IPS DF 4.7 (cell line): ENCODE measurements at regions not wholly inside any gene's neighbourhood (a gene's known extent, or its start where the extent isn't known, plus 50 kb on each side); places are given as distances from the start of the nearest gene placed in this dataset.
"Not testable (repeated sequence)": the region's sequence is repeated elsewhere in the genome, so short reads cannot be mapped to it uniquely, and the experiment has no call there.

Experiments used
- DNase-seq: peaks from one replicate; pipeline ENCODE4 v3.0.0-alpha.2; 2013; ENCODE audit warnings: low spot score; ENCODE audit errors: extremely low read depth

DNA sequence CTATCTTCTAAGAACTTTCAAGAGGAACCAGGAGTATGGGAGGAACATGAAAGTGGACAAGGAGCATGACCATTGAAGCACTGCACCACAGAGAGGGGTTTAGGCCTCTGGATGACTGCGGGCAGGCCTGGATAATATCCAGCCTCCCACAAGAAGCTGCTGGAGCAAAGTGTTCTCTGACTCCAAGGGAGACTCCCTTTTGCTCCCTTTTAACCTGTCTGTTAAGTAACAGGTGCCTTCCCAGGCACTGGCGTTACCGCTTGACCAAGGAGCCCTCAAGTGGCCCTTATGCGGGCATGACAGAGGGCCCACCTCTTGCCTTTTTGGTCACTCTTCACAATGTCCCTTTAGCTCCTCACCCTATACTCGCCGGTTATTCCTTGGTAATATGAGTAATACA lies 666.2 kb downstream of the SLITRK6 start:
- DNase-seq, result no peak

- not testable (repeated sequence) for DNase-seq
These were observed 675.7 kb downstream of the SLITRK6 start for GRCh38 chr13:85123501-85123900.

GRCh38 chr13:85108356-85108755 lies 690.9 kb downstream of the SLITRK6 start:
- DNase-seq, result no peak

GRCh38 chr13:85099245-85099644 lies 700.0 kb downstream of the SLITRK6 start:
- no peak for DNase-seq

DNA sequence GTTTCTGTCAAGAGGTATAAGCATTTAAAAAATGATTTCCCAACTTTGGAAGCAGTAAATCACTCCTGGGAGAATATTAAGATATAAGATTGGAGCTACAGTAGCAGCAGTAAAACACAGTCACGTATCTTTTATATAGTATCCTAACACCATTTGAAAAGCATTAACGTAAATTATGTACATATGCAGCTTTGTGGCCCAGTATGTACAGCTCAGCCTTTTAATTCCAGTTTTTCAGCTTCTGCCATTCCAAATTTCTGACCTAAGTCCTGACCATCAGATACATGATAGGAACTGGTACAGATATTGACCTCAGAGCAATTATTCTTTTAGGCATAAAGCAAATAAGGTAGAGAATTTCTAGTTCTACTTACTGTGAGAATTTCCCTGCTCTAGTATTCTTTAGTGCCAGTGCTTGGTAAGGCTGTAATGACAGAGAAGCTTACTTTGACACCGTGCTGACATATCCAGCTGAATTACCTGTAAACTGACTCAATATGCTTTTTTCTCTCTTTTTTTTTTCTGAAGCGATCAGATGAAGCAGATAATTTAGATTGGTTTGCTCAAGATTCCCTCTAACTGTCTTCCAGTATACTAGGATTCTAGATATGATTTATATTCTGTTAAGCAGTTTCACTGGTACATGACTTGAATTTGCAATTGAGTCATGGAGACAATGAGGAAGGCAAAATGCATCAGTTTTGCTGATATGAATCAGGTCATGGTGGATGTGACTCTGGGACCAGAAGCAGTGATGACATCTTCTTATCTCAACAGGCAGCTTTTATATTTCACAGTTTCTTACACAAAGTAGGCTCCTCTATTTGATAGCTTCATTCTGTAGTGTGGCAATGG lies 703.6 kb downstream of the SLITRK6 start:
- DNase-seq, result no peak

GRCh38 chr13:85093808-85094207 lies 705.4 kb downstream of the SLITRK6 start:
- DNase-seq, result no peak

DNA sequence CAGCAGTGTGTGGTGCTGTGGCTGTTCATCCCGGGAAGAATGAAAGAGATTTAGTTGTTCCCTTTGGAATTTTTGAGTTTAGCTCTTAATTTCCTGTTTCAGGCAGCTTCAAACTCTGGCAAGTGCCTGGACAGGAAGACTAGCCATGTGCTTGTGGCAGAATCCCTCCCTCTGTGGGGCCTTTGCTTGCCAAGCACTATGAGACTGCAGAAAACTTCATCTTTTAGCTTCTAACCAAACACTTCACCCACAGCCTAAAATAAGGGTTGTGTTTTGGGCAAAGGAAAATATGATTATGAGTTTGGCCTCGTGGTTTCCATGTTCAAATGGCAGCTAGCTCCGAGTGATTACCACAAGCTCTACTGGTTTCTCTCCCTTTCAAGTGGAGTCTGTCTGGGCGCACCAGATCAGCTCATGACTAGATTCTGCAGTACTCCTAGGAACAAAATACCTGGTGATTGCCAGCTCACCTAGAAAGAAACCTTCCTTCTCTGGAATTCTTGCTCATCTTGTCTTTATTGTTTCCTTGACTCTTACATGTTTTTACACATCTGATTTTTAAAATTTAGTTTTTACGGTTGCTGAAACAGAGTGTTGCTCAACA lies 707.5 kb downstream of the SLITRK6 start:
- no peak for DNase-seq

DNA sequence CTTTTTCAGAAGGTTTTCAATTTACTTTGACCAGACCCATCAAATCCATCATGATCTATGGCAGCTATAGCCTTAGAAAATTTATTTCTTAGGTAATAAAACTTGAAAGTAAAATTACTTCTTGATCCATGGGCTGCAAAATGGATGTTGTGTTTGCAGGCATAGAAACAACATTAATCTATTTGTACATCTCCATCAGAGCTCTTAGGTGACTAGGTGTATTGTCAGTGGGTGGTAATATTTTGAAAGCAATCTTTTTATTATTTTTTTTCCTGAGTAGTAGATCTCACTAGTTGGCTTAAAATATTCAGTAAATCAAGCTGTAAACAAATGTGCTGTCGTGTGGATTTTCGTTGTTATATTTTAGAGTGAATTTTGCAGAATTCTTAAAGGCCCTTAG lies 710.0 kb downstream of the SLITRK6 start:
- no peak for DNase-seq

DNA sequence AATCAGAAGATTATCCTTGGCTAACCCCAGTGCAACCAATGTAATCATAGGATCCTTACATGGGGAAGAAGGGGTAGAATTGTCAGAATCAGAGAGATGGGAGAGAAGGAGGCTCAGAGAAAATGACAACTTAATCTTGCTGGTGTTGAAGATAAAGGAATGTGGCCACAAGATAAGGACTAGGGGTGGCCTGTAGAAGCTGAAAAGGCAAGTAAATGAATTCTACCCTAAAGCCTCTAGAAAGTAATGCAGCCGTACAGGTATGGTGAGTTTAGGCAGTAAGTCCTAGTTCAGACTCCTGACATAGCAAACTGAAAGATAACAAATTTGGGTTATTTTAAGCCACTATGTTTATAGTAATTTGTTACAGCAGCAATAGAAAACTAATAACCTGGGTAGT lies 718.5 kb downstream of the SLITRK6 start:
- DNase-seq, result no peak

- DNase-seq, result no peak
These were observed 722.9 kb downstream of the SLITRK6 start for GRCh38 chr13:85076343-85076742.

DNA sequence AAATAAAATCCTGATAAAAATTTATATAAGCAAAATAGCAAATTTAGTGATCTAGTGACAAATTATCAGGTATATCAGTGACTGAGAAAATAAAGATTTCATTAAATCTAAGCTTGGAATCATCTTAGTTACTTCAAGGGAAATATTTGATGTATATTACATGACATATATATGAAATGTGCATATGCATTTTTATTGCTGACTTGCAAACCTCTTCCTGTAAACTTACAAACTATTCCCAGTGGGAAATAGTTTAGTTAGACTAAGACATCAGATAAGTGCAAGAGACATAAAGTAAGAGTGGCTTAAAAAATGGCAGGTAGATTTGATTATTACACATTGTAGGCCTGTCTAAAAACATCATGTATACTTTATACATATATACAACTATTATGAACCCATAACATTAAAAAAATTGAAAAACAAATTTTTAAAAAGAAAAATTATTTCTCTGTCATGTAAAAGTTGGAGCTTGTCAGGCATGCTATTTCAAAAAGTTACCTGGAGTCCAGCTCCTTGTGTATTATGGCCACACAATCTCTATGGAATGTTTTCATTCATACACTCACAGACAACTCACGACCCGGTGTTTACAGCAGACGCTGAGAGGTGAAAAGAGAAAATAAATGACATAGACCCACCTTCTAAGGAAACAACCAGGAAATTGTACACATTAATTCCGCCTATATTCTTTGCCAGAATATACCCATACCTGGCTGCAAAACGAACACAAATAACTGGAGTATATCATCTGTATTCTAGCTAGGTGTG lies 724.5 kb downstream of the SLITRK6 start:
- DNase-seq, result no peak

- DNase-seq, result no peak
These were observed 731.0 kb downstream of the SLITRK6 start for GRCh38 chr13:85068231-85068630.

- no peak for DNase-seq
These were observed 759.0 kb downstream of the SLITRK6 start for GRCh38 chr13:85040215-85040614.

DNA sequence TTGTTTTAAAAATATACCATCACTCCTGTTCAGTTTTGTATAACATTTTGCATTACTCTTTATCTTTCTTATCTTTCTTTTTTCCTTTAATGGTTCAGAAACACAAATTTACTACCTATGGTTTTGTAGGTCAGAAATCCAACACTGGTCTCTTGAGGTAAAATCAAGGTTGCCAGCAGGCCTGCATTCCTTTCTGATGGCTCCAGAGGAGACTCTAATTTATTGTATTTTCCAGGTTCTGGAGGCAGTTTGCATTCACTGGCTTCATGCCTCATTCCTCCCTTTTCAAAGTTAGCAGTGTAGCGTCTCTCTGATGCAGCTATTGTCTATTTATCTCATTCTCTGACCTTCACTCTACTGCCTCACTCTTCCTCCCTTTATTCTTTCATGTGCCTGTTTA lies 767.4 kb downstream of the SLITRK6 start:
- no peak for DNase-seq

DNA sequence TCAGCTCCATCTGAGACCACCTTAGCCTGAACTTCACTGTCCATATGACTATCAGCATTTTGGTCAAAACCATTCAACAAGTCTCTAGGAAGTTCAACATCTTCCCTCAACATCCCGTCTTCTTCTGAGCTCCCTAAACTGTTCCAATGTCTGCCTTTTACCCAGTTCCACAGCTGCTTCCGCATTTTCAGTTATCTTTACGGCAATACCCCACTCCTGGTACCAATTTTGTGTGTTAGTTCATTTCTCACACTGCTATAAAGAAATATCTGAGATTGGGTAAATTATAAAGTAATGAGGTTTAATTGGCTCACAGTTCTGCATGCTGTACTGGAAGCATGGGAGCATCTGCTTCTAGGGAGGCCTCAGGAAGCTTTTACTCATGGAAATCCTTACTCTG lies 771.2 kb downstream of the SLITRK6 start:
- DNase-seq, result no peak

- no peak for DNase-seq
These were observed 780.1 kb downstream of the SLITRK6 start for GRCh38 chr13:85019121-85019520.

DNA sequence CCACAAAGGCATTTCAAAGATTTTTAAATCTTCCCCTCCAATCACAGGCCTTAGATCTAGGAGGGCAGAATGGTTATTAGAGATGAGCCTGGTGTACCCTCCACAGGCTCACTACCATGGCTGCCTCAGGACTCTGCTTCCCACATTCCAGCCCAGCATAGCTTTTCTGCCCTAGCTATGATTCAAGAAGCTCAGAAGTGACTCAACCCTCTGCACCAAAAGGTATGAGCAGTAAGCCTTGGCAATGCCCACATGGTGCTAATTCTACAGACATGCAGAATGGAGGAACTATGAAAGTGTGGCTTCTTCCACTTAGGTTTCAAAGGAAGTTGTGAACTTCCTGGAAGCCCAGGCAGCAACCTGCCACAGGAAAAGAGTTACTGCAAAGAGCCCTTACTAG lies 786.2 kb downstream of the SLITRK6 start:
- DNase-seq, result no peak

DNA sequence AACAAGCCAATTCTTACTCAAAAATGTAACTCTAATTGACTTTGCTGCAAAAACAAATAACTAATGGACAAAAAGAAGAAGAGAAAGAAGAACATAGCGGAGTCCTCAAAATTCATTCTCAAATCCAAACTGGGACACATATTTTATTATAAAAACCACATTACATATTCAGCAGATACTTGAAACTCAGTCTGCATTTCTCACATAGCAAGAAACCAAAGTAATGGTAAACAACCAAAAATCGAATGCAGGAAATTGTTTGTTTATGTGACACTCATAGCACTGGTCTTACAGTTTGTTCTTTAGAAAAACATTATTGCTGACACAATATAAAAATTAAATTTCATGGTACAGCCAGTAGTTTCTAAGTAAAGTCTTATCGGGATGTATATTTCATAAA lies 789.8 kb downstream of the SLITRK6 start:
- DNase-seq, result no peak

- no peak for DNase-seq
These were observed 800.0 kb downstream of the SLITRK6 start for GRCh38 chr13:84999252-84999651.

DNA sequence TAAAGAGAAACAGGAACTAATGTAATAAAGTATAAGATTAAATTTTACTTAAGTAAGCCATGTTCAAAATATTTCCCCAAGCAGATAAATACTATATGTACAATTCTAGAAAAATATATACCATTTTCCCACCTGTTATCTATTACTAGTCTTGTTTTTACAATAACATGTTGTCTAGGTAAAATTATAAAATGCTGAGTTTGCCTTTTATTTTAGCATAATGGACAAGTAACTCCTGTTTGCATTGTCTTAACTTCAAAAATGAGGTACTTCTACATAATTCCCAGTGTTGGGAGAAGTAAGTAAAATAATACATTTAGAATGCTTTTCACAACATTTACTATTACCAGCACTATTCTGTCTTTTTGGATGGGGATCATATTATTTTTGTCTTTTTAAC lies 800.5 kb downstream of the SLITRK6 start:
- no peak for DNase-seq

- no peak for DNase-seq
These were observed 801.4 kb downstream of the SLITRK6 start for GRCh38 chr13:84997858-84998257.

DNA sequence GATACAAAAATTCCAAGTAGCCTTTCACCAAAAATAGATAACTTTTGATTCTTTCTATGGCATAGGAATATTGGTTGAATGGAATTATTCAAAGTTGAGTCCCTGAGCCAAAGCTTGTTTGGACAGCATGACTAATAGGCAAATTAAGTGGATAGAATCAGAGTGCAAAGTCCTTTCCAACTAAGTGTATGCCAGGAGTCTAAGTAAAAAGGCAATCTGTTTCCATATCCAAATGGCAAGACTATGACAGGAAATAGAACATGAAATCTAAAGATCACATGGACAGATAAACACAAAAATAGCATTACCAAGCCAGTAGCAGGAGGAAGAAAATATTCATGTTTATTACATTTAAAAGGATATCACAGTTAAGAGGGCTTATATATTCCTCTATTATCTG lies 804.6 kb downstream of the SLITRK6 start:
- no peak for DNase-seq
